Type B pancreatic cell (in vitro differentiated cells): ENCODE measurements at regions not wholly inside any gene's neighbourhood (a gene's known extent, or its start where the extent isn't known, plus 50 kb on each side); places are given as distances from the start of the nearest gene placed in this dataset.
"Not testable (repeated sequence)": the region's sequence is repeated elsewhere in the genome, so short reads cannot be mapped to it uniquely, and the experiment has no call there.

Experiments used
- DNase-seq: peaks from one replicate; pipeline ENCODE4 v3.0.0; 2021; ENCODE audit warnings: mixed read lengths; ENCODE audit not compliant: unreplicated experiment; ENCODE audit errors: extremely low spot score
- H3K27ac Mint-ChIP-seq: 2 replicates; pipeline ENCODE4 v1.8.0; 2021; ENCODE audit warnings: mild to moderate bottlenecking, mixed read lengths
- H3K27me3 Mint-ChIP-seq: 2 replicates; pipeline ENCODE4 v1.8.0; 2021; ENCODE audit warnings: mixed read lengths
- H3K36me3 Mint-ChIP-seq: 2 replicates; pipeline ENCODE4 v1.8.0; 2021; ENCODE audit warnings: mixed read lengths
- H3K4me1 Mint-ChIP-seq: one replicate; pipeline ENCODE4 v1.8.0; 2021; ENCODE audit warnings: mixed read lengths; ENCODE audit not compliant: unreplicated experiment
- H3K4me3 Mint-ChIP-seq: 2 replicates; pipeline ENCODE4 v1.8.0; 2021; ENCODE audit warnings: mild to moderate bottlenecking, mixed read lengths
- H3K9me3 Mint-ChIP-seq: 2 replicates; pipeline ENCODE4 v1.8.0; 2021; ENCODE audit warnings: mixed read lengths
- CTCF ChIP-seq: fragments of 200-600 bp; sonication (generic); conservative IDR thresholded peaks from 2 replicates; pipeline ENCODE4 v1.5.0; 2021; ENCODE audit warnings: antibody characterized with exemption, mild to moderate bottlenecking

- Mint-ChIP-seq H3K9me3 (no peaks in the 10 kb centered on the region), H3K27me3 (peaks cover 9% of the 10 kb centered on the region), H3K27ac (no peak overlapping the region), H3K4me1 (no peaks in the 10 kb centered on the region), H3K36me3 (no peaks in the 10 kb centered on the region), H3K4me3 (no peak overlapping the region)
- TF ChIP-seq CTCF: no peak
- DNase-seq: no peak
Measured at GRCh38 chr1:196131691-196132090, 476.5 kb downstream of the KCNT2 start.

- H3K4me3 Mint-ChIP-seq: no peak overlapping the region
- no peaks in the 10 kb centered on the region for H3K9me3 Mint-ChIP-seq
- no peaks in the 10 kb centered on the region for H3K36me3 Mint-ChIP-seq
- peaks cover 9% of the 10 kb centered on the region for H3K27me3 Mint-ChIP-seq
- no peaks in the 10 kb centered on the region for H3K4me1 Mint-ChIP-seq
- H3K27ac Mint-ChIP-seq: no peak overlapping the region
- no peak for DNase-seq
- no peak for TF ChIP-seq CTCF
Measured at GRCh38 chr1:196128835-196129234, 479.4 kb downstream of the KCNT2 start.

- H3K36me3 Mint-ChIP-seq: no peaks in the 10 kb centered on the region
- no peaks in the 10 kb centered on the region for H3K4me1 Mint-ChIP-seq
- no peak overlapping the region for H3K4me3 Mint-ChIP-seq
- no peak overlapping the region for H3K27ac Mint-ChIP-seq
- no peaks in the 10 kb centered on the region for H3K9me3 Mint-ChIP-seq
- no peak for DNase-seq
- no peak for TF ChIP-seq CTCF
- H3K27me3 Mint-ChIP-seq: no peaks in the 10 kb centered on the region
Measured at GRCh38 chr1:196121181-196121580, 487.1 kb downstream of the KCNT2 start.

GRCh38 chr1:196115646-196116045, 492.6 kb downstream of the KCNT2 start:
- H3K9me3 Mint-ChIP-seq: no peaks in the 10 kb centered on the region
- no peak overlapping the region for H3K4me3 Mint-ChIP-seq
- no peaks in the 10 kb centered on the region for H3K36me3 Mint-ChIP-seq
- DNase-seq: no peak
- H3K4me1 Mint-ChIP-seq: no peaks in the 10 kb centered on the region
- no peaks in the 10 kb centered on the region for H3K27me3 Mint-ChIP-seq
- no peak overlapping the region for H3K27ac Mint-ChIP-seq
- TF ChIP-seq CTCF: no peak

- no peaks in the 10 kb centered on the region for H3K27me3 Mint-ChIP-seq
- DNase-seq: no peak
- no peaks in the 10 kb centered on the region for H3K4me1 Mint-ChIP-seq
- H3K36me3 Mint-ChIP-seq: no peaks in the 10 kb centered on the region
- no peak for TF ChIP-seq CTCF
- no peak overlapping the region for H3K27ac Mint-ChIP-seq
- H3K4me3 Mint-ChIP-seq: no peak overlapping the region
- H3K9me3 Mint-ChIP-seq: no peaks in the 10 kb centered on the region
Measured at GRCh38 chr1:196114193-196114592, 494.0 kb downstream of the KCNT2 start.

GRCh38 chr1:196108990-196109389, 499.2 kb downstream of the KCNT2 start:
- not testable (repeated sequence) for H3K9me3 Mint-ChIP-seq, DNase-seq, H3K27ac Mint-ChIP-seq, H3K4me3 Mint-ChIP-seq, H3K4me1 Mint-ChIP-seq, H3K27me3 Mint-ChIP-seq, H3K36me3 Mint-ChIP-seq
